ENCODE measurements at regions not wholly inside any gene's neighbourhood (a gene's known extent, or its start where the extent isn't known, plus 50 kb on each side); places are given as distances from the start of the nearest gene placed in this dataset.

GRCh38 chr11:33999393-33999792, 52.1 kb upstream of the CAPRIN1 start:
- TF ChIP-seq POLR2A (IDR thresholded peaks at IDR 0.05; ENCODE audit: low read depth, low read length) (no peak), POLR2AphosphoS5 (IDR thresholded peaks at IDR 0.05; ENCODE audit: low read depth, low read length) (no peak)

All from GM12892 (cell line).